Mucosa of gallbladder (tissue), 1 donor: ENCODE measurements at regions not wholly inside any gene's neighbourhood (a gene's known extent, or its start where the extent isn't known, plus 50 kb on each side); places are given as distances from the start of the nearest gene placed in this dataset.
"Not testable (repeated sequence)": the region's sequence is repeated elsewhere in the genome, so short reads cannot be mapped to it uniquely, and the experiment has no call there.

Experiments
- DNase-seq: peaks from one replicate; pipeline ENCODE4 v3.0.0-alpha.2; 2020; ENCODE audit warnings: low spot score
- donor health status: DM: no; HTN: no; CAD: no.

DNA sequence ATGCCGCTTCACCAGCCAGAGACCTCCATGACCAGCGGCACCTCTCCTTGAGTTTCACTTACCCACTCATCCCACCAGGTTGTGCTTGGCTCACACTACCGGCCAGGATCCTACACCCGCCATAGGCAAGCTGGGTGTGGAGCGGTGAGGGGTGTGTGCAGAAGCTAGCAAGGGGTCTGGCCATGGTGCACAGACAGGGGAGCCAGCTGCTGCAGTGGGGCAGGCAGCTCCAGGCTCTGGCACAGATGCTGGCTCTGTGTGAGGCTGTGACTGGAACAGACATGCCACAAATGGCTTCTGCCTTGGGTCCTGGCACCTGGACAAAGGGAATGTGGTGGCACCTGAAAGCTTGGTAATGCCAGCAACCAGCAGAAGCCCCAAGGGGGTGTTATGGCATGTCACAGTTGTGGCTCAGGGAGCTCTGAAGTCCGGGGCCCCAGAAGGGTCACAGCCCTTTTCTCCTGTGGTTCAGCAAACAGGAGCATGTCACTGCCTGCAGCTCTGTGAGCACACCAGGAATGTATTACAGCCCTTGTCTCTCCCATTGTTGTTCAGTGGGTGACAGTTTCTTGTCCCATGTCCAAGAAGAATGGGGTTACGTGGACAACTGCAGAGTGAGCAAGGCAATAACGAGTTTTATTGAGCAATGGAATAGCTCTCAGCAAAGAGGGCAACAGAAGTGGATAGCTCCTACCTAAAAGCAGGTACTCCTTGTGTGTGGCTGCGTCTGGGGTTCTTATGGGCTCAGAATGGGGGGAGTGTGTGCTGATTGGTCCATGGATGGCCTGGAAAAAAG, 2791.0 kb upstream of the PCDH20 start:
- DNase-seq = no peak

DNA sequence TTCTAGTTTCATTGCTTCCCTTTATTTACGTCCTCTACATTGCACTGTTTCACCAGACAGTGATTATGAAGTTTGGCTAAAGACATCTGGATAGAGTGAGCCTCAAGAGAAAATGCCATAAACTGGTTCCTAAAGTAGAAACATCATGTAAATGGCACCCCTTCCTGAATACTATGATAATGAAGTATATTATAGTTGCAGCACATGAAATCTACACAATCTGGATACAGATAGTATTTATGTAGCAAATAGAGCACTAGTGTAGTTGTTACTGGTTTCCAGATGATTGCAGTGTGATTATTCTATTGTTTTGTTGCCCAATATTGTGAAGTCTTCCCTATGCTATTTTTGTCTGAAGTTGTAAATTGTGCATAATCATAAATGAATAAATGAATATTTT, 2786.9 kb upstream of the PCDH20 start:
- no peak for DNase-seq

- no peak for DNase-seq
Observed at GRCh38 chr13:64197232-64197631, 2781.6 kb upstream of the PCDH20 start.

DNA sequence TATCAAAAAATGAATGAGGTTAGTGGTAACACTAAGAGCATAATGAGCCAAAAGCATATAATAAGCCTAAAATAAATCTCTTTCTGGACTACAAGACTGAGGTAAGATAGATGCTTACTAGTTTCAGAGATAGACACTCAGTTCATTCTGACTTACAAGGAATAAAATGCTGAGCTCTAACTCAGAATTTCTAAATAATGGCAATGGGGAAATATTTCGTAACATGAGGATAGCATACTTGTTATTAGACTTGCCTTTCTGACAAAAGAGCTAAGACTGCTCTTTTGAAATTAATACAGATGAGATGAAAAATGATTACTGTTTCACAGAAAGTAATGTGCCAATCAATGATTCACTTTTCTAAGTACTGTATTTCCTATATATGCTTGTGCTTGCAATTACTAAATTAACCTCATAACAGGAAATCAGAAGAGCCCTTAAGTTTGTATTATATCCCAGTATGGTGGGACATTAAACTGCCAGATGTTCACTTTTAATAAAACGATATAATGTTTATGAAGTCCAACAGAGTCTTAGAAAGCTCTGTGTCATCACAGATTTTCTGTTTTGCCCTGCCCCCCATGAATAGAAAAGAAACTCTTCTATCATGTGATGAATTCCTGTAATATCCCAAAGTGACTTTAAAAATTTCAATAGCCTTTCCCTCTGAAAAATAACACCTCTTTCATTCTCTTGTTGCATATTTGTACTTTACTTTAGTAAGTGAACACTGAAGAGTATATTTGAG, 2771.0 kb upstream of the PCDH20 start:
- DNase-seq = no peak

DNA sequence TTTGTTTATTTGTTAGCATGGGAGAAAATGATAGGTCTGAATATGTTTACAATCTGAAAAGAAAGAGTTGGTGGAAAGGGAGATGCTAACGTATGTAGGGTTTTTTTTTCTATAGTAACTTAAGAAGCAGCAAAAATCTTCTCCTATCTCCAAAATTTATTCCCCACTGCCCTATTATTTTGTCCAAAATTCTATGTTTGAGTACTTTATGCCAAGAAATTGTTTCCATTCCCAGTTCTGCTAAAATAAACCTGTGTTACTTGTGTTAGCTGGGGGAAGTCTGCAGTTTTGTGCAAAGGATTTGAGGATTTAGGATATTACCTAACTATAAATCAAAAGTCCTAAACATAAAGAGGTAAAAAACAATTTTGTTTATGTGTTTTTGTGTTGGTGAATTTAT, 2770.4 kb upstream of the PCDH20 start:
- no peak for DNase-seq

DNA sequence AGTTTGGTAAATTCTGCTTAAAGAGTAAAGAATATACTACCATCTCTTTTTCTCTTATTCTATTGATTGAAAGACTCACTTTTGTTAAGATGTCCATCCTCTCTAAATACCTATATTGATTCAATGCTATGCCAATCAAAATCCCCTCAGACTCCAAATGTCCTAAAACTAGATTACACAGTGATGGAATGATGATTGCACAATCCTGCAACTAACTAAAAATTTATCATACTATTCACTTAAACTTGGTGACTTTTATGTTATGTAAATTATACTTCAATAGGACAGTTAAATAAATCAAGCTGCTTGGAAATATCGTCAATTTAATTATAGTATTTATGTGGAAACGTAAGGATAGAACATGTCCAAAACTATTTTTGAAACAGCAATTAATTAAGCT, 2765.1 kb upstream of the PCDH20 start:
- DNase-seq = no peak

GRCh38 chr13:64165826-64166225, 2750.2 kb upstream of the PCDH20 start:
- no peak for DNase-seq

GRCh38 chr13:64164435-64164834, 2748.8 kb upstream of the PCDH20 start:
- DNase-seq = no peak

GRCh38 chr13:64160479-64160878, 2744.8 kb upstream of the PCDH20 start:
- no peak for DNase-seq

DNA sequence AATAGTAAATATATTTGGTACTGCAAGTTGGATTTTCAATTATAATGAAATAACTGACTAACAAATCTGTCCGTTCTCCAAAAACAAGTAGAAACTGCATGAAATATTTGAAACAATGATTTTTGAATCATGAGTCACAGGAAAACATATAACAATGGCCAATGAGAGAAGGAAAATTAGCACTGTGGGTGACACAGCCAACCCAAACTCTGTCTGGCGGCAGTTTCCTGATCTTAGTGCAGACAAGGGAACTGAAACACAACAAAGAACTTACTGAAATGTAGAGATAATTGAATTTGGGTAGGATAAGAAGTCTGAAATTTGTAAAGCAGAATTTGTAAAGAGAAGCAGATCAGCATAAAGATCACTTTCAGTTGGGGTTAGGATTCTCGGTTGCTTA, 2743.3 kb upstream of the PCDH20 start:
- DNase-seq = no peak

DNA sequence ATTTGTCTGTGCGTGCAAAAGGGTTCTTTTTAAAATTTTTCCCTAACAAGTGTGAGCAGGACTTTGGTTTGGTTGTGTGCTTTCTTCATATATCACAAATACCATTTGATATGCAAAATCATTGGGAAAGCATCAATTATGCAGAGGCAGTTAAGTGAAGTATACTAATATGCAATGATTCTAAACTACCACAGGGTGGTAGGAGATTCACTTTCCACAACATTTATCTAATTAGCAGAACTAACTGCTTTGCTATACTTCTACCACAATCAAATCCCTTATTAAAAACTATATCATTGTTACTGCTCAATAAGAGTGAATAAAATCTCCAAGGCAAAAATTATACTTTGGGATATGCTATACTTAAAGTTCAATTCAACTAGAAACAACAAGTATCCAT, 2738.9 kb upstream of the PCDH20 start:
- no peak for DNase-seq

GRCh38 chr13:64130600-64130999, 2715.0 kb upstream of the PCDH20 start:
- DNase-seq = no peak

GRCh38 chr13:64130171-64130570, 2714.5 kb upstream of the PCDH20 start:
- DNase-seq = no peak

GRCh38 chr13:64127856-64128255, 2712.2 kb upstream of the PCDH20 start:
- DNase-seq = no peak

GRCh38 chr13:64127192-64127591, 2711.5 kb upstream of the PCDH20 start:
- DNase-seq = no peak

- DNase-seq = not testable (repeated sequence)
Observed at GRCh38 chr13:64121023-64121709, 2705.5 kb upstream of the PCDH20 start.

DNA sequence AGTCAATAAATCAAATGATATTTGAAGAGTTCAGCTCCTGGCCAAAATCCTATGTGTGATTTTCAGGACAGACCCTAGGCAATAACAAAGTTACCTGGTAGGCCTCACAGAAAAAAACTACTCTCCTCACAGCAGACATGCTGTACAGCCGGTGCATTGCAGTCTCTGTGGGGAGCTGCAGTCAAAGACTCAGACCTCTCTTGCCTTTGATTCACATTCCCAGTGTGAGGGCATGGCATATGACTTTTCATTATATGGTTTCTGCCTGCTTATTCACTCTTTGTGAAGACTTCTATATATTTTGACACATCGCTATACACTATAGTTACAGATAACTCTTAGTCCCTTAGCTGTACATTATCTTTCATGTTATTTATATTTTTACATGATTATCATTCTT, 2684.3 kb upstream of the PCDH20 start:
- no peak for DNase-seq

DNA sequence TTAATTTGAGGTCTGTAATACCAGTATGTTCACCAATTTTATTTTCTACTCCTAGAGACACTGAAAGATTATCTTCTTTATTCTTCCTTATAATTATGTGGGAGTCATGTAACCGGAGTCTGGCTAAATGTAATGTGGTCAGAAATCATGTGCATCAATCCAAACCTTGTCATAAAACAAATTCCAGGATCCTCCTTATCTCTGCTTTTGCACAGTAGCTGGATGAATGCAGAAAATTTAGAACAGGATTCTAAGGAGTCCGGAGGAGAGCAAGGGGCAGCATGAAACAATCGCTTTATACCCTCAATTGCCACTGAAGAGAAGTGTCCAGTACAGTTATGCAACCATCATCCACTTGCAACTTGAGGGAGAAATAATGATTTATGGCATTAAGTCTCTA, 2674.7 kb upstream of the PCDH20 start:
- DNase-seq = no peak

GRCh38 chr13:64088491-64088890, 2672.8 kb upstream of the PCDH20 start:
- no peak for DNase-seq

GRCh38 chr13:64087624-64088023, 2672.0 kb upstream of the PCDH20 start:
- DNase-seq = no peak

- no peak for DNase-seq
Observed at GRCh38 chr13:64083811-64084210, 2668.2 kb upstream of the PCDH20 start.

DNA sequence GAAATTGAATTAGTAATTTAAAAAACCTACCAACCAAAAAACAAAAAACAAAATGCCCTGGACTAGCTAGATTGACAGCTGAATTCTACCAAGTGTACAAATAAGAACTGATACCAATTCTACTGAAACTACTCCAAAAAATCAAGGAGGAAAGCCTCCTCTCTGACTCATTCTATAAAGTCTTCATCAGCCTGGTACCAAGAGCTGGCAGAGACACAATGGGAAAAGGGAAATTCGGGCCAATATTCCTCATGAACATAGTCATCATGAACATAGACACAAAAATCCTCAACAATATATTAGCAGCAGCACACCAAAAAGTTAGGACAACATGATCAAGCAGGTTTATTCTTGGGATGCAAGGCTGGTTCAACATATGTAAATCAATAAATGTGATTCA, 2667.7 kb upstream of the PCDH20 start:
- DNase-seq = no peak

DNA sequence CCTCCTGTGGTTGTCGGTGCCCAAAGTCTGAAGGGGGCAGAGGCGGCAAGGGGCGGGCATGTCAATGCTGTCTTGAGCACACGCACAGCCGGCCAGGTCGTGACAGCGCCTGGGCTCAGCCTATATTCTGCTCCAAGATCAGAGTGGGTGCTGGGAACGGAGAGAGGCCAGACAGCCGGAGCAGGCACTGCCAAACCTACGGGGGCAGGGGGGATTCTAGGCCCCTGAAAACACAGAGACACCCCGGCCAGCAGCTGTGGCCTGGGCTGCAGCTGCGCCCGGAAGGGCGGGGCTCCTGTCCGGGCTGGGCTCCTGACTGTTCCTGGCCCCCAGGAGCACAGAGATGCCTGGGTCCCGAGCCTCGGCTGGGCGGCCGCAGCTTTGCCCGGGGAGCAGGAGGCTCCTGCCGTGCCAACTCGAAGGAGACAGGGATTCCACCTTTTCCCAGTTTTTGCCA, 2662.9 kb upstream of the PCDH20 start:
- no peak for DNase-seq
